K562 (cell line): ENCODE measurements at regions not wholly inside any gene's neighbourhood (a gene's known extent, or its start where the extent isn't known, plus 50 kb on each side); places are given as distances from the start of the nearest gene placed in this dataset.

ENCODE experiments used
- ATAC-seq: fragments of 200-7000 bp; cut with Tn5 transposase; 3 replicates; pipeline ENCODE4 v1.9.1; 2020; ENCODE audit warnings: moderate library complexity
- BruUV-seq: library from RNA; stranded (reverse); fragments of 400-500 nt; replicated peaks from 2 replicates; lab custom pipeline; 2021; lab: Mats Ljungman, UMichigan
- CTCF ChIA-PET: fragments of 300-600 bp; formaldehyde crosslinking; extraction: SDS; loops from one replicate; lab custom pipeline; 2021; ENCODE audit warnings: low intra/inter-chr PET ratio; lab: Yijun Ruan, JAX
- POLR2A ChIA-PET: fragments of 300-600, 350-650 bp; sonication (Branson Sonifier 250); formaldehyde crosslinking; extraction: SDS; loops from one replicate; lab custom pipeline; 2021; ENCODE audit warnings: antibody characterized with exemption, inconsistent platforms; lab: Yijun Ruan, JAX
- DNase-seq, 4 experiments: peaks; one replicate each; pipeline versions ENCODE4 v3.0.0 to v3.0.0-alpha.2; 2011 to 2018; ENCODE audit warnings: low spot score in 3 of 4, mixed read lengths in 3 of 4; ENCODE audit errors: extremely low read depth in 1 of 4
- FAIRE-seq: peaks from 2 replicates; lab custom pipeline; 2011; peaks lifted over from hg19 to GRCh38; lab: Jason Lieb, UNC
- H2AFZ ChIP-seq: 2 replicates; pipeline ENCODE4 v1.6.0; 2011; ENCODE audit warnings: low read depth, low read length, control low read depth, inconsistent platforms
- H3K27ac ChIP-seq: fragments of 200-600 bp; 3 replicates; pipeline ENCODE4 v1.8.0; 2011; ENCODE audit warnings: low read depth, mild to moderate bottlenecking, control low read depth, inconsistent platforms, low read length, moderate library complexity, mixed read lengths; ENCODE audit errors: extremely low read depth
- H3K27me3 ChIP-seq, 2 experiments: fragments of 300-600 bp in 1 of 2; 2 replicates in 1 of 2; 3 replicates in 1 of 2; pipeline versions ENCODE4 v1.6.0 to v1.8.0; 2011; ENCODE audit warnings: inconsistent platforms in 2 of 2, low read length in 2 of 2, mild to moderate bottlenecking in 1 of 2, mixed read lengths in 1 of 2, moderate library complexity in 1 of 2; ENCODE audit not compliant: control insufficient read depth in 2 of 2, insufficient read depth in 2 of 2
- H3K36me3 ChIP-seq: fragments of 300-600 bp; 3 replicates; pipeline ENCODE4 v1.8.0; 2011; ENCODE audit warnings: mild to moderate bottlenecking, low read length, inconsistent platforms; ENCODE audit not compliant: control insufficient read depth, insufficient read depth
- H3K4me1 ChIP-seq, 2 experiments: fragments of 200-600 bp in 1 of 2; replicated peaks in 1 of 2; 2 replicates in 1 of 2; 3 replicates in 1 of 2; pipeline versions ENCODE4 v1.5.1 to v1.8.0; 2011; ENCODE audit warnings: inconsistent platforms in 2 of 2, low read length in 2 of 2, mild to moderate bottlenecking in 1 of 2, mixed read lengths in 1 of 2, moderate library complexity in 1 of 2; ENCODE audit not compliant: control insufficient read depth in 2 of 2, insufficient read depth in 2 of 2
- H3K4me2 ChIP-seq: 2 replicates; pipeline ENCODE4 v1.6.1; 2011; ENCODE audit warnings: low read length, control low read depth, inconsistent platforms, mixed read lengths; ENCODE audit not compliant: insufficient read depth
- H3K4me3 ChIP-seq: fragments of 200-600 bp; sonication (generic), shearing (Covaris generic); 2 replicates; pipeline ENCODE4 v1.5.1; 2016; ENCODE audit warnings: control low read depth, inconsistent platforms
- H3K79me2 ChIP-seq: fragments of 200-600 bp; 3 replicates; pipeline ENCODE4 v1.8.0; 2011; ENCODE audit warnings: low read length, inconsistent platforms; ENCODE audit not compliant: control insufficient read depth, insufficient read depth
- H3K9ac ChIP-seq, 2 experiments: 2 replicates each; pipeline versions ENCODE4 v1.6.0 to v1.6.1; 2011; ENCODE audit warnings: low read depth in 2 of 2, low read length in 2 of 2, control low read depth in 1 of 2, inconsistent platforms in 1 of 2, mild to moderate bottlenecking in 1 of 2, mixed read lengths in 1 of 2; ENCODE audit not compliant: insufficient read depth in 1 of 2
- H3K9me1 ChIP-seq: one replicate; pipeline ENCODE4 v1.6.0; 2011; ENCODE audit warnings: inconsistent platforms, mild to moderate bottlenecking, low read length, moderate library complexity; ENCODE audit not compliant: control insufficient read depth, insufficient read depth
- H3K9me3 ChIP-seq: replicated peaks from 2 replicates; pipeline ENCODE4 v1.5.1; 2011; ENCODE audit warnings: low read depth, low read length, inconsistent platforms; ENCODE audit not compliant: control insufficient read depth, insufficient read depth
- H4K20me1 ChIP-seq: replicated peaks from 2 replicates; pipeline ENCODE4 v1.6.1; 2011; ENCODE audit warnings: low read length, inconsistent platforms, mixed read lengths; ENCODE audit not compliant: control insufficient read depth, insufficient read depth
- CEBPB ChIP-seq: fragments of 450-650 bp; IDR thresholded peaks from 2 replicates; pipeline ENCODE4 v1.6.1; 2016; ENCODE audit warnings: missing genetic modification characterization, missing compliant biosample characterization
- RFX5 ChIP-seq: IDR thresholded peaks from 2 replicates; pipeline ENCODE4 v1.6.1; 2011; ENCODE audit warnings: low read depth, mild to moderate bottlenecking, improper control_type of control experiment, low read length
- TOE1 ChIP-seq, 2 experiments: fragments of 450-650 bp in 1 of 2; sonication (generic) in 1 of 2; formaldehyde crosslinking in 1 of 2; IDR thresholded peaks; 2 replicates each; pipeline versions ENCODE4 v1.7.1 to v1.8.0; 2016 to 2022; ENCODE audit warnings: borderline replicate concordance in 2 of 2, mild to moderate bottlenecking in 2 of 2, antibody characterized with exemption in 1 of 2, inconsistent platforms in 1 of 2, low read depth in 1 of 2, missing genetic modification reagents in 1 of 2, moderate library complexity in 1 of 2
- ZNF311 ChIP-seq: fragments of 250-450 bp; sonication (Bioruptor Pico); IDR thresholded peaks from 2 replicates; pipeline ENCODE4 v1.4.0; 2020; ENCODE audit warnings: mild to moderate bottlenecking, moderate library complexity
- ZNF316 ChIP-seq: fragments of 450-650 bp; IDR thresholded peaks from 2 replicates; pipeline ENCODE4 v1.6.1; 2016
- WGBS: fragments of 100-300 bp; shearing (Covaris generic); methylation state at CpG from one replicate; pipeline ENCODE4 v1.1.6; 2016; ENCODE audit warnings: low coverage, mixed read lengths; ENCODE audit not compliant: insufficient coverage; ENCODE audit errors: missing lambda C conversion rate; 5-methylcytosine and 5-hydroxymethylcytosine counted together
- in situ Hi-C: fragments of 300-500 bp; cut with MboI; formaldehyde crosslinking; loops from 4 replicates; pipeline ENCODE4 v1.15.0; 2018; ENCODE audit warnings: inconsistent platforms, mixed read lengths
- intact Hi-C: fragments of 100-400 bp; cut with micrococcal nuclease; formaldehyde crosslinking; loops from 2 replicates; pipeline ENCODE4 v1.14.2; 2022

DNA sequence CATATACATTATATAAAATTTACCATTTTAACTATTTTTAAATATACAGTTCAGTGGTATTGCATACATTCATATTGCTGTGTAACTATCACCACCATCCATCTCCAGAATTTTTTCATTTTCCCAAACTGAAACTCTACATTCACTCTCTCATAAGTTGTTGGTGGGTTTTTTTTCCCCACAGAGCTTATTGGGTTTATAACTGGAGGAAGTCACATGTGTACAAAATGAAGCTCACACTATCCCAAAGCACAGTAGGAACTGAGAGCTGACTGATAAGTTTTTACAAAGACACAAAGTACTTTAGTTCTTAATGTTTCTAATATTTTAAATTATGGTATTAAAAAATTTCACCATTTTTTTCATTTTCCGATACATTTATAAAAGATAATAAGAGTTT lies 78.8 kb upstream of the TNFAIP3 start:
- in situ Hi-C loops = no loop called here
- Histone ChIP-seq H3K27me3 (no peaks in the 10 kb centered on the region), H2AFZ (no peak overlapping the region), H3K4me1 (peaks cover 0 to 25% of the 10 kb centered on the region in 2 experiments; a peak in 2 of 5 replicates), H3K4me2 (no peak overlapping the region), H4K20me1 (no peaks in the 10 kb centered on the region), H3K27ac (no peak overlapping the region), H3K9me1 (no peaks in the 10 kb centered on the region), H3K79me2 (no peaks in the 10 kb centered on the region), H3K9ac (no peak overlapping the region), H3K36me3 (no peaks in the 10 kb centered on the region), H3K4me3 (no peak overlapping the region), H3K9me3 (no peaks in the 10 kb centered on the region)
- no peak for TF ChIP-seq TOE1 (IDR thresholded peaks at IDR 0.05; ENCODE audit: borderline replicate concordance)
- TF ChIP-seq TOE1 (CRISPR knock-in tag; IDR thresholded peaks at IDR 0.05; ENCODE audit: borderline replicate concordance, low read depth) = no peak
- TF ChIP-seq ZNF316 = no peak
- TF ChIP-seq CEBPB (tag) = 0 out of 2 replicates have a peak, but pooled peaks have one; percentile 18
- TF ChIP-seq ZNF311 (CRISPR knock-in tag) = no peak
- TF ChIP-seq RFX5 = no peak
- intact Hi-C loops = no loop called here
- no TSS peak for BruUV-seq
- FAIRE-seq (no peak), DNase-seq (no peak), ATAC-seq (no peak)
- 61% methylated on average over 1 of the region's 1 CpG for WGBS
- CTCF ChIA-PET = no interaction called here
- POLR2A ChIA-PET = interaction anchor here (0.6 to 1.0 kb wide), 2 partner anchors 12 to 219 kb away, joined by 3 to 4 read pairs; no protein-coding TSS in a partner anchor
